Nucleus accumbens (tissue), 56 donors: ENCODE measurements at regions not wholly inside any gene's neighbourhood (a gene's known extent, or its start where the extent isn't known, plus 50 kb on each side); places are given as distances from the start of the nearest gene placed in this dataset.
"Not testable (repeated sequence)": the region's sequence is repeated elsewhere in the genome, so short reads cannot be mapped to it uniquely, and the experiment has no call there.

Source experiments
- DNase-seq, 56 donors: peaks; one replicate each; lab custom pipeline; 2025; lab: John Stamatoyannopoulos, UW

DNA sequence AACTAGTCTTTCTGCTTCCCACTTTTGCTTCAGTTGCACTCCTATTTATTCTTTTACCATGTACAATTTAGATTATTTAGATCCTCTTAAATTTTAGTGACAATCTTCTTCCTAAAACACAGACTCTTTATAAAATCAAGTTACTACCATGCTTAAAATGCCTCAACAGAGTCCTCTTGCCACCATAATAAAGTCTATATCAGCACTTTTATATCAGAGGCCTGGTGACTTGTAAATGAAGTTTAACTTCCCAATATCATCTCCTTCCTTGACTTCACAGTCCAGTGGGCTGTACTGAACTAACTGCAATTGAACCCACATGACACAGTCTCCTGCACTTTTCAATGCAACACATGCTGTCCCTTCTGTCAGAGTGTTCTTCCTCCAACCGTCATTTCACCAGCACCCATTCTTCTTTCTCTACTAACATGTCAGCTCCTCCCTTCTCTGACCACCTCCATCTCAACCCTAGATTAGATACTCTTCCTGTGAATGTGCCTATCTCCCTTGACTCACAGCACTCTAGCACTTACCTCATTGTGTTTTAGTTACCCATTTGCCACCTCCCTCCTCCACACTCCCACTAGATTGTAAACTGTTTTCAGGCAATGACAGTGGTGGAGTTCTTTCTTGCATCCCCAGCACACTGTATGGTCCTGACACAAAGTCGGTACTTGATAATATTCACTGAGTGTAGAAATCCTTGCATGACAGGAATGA is 414.9 kb downstream of the SATB2 start:
- no peak for DNase-seq

DNA sequence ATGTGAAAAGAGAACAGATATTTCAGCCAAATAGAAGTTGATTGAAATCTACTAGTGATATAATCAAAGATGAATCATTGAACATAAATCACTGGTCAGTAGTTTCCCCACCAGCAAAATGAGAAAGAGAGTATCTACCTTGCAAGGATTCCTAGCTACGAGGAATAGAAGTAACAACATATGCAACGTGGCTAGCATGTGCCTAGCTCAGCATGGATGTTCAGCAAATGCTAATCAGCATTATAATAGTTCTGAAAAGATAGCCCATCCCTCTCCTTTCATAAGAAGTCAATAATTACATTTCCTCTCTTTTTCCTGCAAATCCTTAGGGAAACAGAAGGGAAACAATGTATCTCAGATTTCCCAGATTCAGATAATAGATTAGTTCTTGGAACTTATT is 417.2 kb downstream of the SATB2 start:
- no peak for DNase-seq

DNA sequence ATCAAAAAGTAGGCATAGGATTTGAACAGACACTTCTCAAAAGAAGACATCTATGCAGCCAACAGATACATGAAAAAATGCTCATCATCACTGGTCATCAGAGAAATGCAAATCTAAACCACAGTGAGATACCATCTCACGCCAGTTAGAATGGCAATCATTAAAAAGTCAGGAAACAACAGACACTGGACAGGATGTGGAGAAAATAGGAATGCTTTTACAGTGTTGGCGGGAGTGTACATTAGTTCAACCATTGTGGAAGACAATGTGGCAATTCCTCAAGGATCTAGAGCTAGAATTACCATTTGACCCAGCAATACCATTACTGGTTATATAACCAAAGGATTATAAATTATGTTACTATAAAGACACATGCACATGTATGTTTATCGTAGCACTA is 424.0 kb downstream of the SATB2 start:
- not testable (repeated sequence) for DNase-seq

DNA sequence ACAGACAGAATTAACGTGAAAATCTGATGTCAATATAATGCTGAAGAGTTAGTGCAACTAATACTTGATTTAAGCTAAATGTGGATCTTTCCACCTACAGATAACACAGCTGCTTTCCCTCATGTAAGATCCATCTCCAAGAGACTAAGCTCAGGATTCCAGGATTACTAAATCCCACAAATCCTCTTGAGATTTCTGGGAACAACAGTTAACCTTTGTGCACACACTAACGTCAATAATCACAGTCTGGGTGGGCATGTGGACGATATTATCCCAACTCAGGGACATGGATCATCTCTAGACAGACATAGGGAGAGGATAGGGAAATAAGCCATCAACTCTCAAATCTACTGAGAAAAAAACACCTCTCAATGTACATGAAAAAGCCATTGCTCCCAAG is 432.6 kb downstream of the SATB2 start:
- no peak for DNase-seq

DNA sequence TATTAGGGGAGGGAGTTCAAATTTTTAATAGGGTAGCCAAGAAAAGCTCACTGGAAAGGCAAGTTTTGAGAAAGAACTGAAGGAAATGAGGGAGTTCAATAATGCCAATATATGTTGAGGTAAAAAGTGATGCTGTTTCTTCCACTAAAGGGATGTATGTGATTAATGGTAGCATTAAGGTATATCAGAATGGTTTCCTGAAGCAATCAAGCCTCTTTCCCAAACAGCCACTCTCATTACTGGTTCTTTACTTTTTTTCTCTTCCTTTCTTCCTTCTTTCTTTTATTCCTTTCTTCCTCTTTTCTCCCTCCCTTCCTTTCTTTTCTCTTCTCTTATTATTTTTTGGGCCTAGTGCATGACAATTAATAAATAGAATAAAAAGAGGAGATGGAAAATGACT is 433.5 kb downstream of the SATB2 start:
- DNase-seq, result no peak

DNA sequence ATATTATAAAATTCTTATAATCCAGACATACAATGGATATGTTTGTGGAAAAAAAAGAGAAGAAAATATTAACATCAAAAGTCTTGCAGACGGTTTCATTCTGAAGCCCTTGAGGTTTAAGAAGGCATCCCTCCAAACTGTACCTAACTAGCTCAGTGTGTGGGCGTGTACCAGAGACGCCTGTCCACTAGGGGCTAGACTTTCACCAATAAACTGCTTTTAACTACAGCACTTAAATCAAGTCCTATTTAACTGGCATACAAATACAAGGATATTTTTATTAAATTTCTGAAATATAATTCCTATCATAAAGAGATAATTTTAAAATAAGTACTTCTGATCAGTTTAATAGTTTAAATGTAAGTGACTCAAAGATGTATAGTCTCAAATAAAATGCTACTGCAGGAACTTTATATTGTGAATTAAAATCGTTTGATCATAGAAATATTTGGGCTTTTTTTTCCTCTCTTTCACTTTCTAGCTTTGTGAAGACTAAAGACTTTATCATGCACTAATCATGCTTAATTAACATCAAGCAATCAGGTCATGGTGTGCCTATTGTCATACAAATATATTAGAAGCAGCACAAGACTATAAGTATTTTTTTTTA is 437.7 kb downstream of the SATB2 start:
- peak in 5 of 56 donors; percentile 2 to 15 (median 2) for DNase-seq

DNA sequence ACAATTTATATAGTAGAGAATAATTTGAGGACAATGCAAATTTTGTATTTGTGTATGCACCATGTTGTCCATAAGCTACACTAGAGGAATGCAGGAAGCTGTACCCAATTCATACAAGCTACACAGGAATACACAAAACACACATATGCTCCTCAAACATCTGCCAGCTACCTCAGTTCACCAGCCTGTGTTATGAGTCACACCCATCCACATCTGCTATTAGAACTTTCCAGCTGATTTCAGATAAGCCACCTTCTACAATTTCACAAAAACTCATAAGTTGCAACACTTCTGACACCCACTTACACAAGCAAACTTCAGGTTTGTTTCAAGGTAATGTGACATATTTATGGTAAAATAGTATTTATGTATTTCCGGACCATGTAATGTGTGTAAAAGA is 438.9 kb downstream of the SATB2 start:
- no peak for DNase-seq

DNA sequence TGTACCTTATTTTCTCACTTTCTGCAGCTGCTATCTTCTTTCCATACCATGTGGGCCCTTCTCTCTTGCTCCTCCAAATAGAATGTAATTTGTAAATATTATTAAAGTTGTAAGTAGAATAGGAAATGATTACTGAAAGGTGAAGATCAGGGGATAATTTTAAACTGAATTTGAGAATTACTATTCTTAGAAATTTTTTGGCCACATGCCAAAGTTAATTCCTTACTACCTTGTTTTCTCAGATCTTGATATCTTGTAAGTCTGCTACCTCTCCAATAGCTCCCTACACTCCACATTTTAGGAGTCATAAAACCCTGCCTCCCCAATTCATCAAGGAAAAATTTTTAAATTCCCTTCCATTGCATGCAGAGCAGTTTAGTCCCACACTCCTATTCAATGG is 442.7 kb downstream of the SATB2 start:
- no peak for DNase-seq

DNA sequence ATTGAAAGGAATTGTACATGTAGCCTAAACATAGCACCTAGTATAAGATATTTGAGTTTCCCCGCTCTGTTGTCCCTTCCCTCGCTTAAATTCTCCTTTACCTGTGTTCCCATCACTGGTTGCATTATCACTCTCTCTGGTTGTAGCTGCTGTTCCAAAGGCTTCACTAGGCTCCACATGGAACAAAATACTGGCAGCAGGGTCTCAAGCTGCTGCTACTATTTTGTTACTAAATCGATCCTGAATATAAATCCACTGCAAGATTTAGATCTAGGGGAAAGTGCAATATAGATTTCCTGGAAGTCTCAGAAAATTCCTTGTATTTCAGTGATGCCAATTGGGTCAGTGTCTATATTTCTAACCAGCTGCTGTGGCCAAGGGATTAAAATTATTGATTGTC is 443.5 kb downstream of the SATB2 start:
- no peak for DNase-seq

DNA sequence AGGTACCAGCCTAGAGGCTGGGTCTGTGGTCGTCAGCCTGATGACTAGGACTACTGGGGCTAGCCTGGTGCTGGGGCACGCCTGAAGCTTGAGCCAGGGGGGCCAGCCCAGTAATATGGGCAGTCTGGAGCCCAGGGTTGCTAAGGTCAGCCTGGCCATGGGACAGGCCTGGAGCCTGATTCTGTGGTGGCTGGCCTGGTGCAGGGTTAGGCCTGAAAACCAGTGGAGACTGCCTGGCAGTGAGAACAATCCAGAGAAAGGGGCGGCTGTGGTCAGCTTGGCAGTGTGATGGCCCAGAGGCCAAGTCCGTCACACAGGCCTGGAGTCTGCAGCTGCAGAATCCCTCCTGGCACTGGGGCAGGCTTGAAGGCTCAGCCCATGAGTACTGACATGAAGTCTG is 445.8 kb downstream of the SATB2 start:
- DNase-seq, result no peak

DNA sequence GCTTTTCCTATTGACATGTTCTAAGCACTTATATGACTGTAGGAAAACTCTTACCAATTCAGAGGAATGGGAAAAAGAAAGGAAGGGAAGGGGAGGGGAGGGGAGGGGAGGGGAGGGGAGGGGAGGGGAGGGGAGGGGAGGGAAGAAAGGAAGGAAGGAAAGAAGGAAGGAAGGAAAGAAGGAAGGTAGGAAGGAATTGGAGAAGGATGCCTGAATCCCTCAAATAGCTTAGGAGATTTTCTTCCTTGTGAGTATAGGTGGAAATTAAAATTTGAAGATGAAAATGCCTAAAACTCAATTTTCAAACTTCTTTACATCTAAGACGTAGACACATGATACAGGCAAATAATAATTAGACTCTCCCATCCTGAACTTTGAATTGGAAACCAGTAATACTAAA is 463.1 kb downstream of the SATB2 start:
- no peak for DNase-seq

DNA sequence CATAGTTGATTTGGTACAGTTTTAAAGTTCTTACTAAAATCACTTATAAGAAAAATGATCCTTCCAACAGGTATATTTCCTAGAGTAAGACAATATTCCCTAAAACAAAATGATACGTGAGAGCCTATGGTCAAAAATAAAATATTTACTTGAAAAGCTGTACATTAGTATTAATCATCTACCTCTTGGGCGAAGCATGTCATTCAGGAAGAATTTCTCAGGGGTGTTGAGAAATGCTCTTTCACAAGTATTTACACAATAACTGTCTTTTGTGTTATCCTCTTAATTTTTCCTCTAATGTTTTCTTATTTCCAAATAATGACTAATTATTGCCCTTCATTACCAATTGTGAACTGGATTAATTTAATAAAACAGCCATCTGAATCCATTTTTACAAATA is 466.3 kb downstream of the SATB2 start:
- no peak for DNase-seq

DNA sequence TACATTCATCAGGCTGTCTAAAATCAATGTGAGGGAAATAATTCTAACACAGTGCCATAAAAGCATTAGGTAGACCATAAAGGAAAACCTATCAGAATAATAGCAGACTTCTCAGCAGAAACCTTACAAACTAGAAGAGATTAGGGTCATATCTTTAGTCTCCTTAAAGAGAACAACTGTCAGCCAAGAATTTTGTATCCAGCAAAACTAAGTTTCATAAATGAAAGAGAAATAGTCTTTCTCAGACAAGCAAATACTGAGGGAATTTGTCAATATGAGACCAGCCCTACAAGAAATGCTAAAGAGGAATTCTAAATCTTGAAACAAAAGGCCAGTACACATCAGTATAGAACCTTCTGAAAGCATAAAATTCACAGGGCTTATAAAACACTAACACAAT is 482.0 kb downstream of the SATB2 start:
- no peak for DNase-seq

DNA sequence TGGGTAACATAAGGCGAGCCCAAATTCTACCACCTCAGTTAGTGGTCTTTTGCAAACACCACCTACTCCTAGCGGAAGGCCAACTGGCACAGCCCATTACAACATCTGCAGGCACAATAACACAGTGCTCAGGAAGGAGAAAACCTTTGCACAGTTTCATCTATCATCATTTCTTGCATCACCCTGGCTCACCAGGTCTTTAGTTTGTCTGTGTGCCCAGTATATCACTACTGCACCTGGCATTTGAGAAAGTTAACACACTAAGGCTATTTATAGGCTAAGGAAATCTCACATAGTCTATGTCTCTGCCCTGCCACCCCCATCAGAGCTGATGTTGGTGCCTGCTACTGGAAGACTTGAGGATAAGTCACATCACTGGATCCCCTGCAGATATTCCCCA is 484.0 kb downstream of the SATB2 start:
- DNase-seq, result no peak

DNA sequence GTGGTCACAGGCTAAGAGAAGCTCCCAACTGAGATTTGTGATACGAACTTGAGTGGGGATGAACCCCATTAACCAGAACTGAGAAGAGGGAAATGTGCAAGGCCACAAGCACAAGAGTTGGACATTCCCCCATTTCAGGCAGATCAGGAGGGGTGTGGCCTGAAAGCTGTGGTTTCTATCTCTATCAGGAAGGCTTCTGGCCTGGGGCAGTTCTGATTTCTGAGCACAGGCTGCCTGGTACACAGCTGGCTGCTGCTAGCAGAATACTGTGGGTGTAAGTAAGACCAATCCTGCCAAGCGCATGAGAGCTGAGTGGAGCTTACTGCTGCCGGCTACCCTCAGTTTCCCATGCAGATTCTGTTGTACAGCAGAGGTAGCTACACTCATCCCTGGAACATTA is 484.6 kb downstream of the SATB2 start:
- no peak for DNase-seq

DNA sequence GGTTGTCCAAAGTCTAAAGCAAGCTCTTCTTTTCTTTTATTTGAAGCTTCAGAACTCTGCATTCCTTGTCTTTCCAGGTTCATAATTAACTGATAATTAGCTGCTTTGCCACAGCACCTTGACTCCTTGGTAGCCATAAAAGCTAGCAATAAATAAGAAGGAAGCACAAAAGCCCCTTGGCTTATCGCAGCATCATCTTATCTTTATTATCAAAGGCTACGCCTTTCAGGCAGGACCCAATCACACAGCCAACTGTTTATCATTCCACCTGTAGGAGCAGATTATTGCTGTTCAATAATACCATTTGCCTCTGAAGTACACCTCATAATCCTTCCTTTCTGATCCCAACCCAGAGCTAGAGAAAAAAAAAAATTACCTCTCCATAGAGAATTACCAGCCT is 489.2 kb downstream of the SATB2 start:
- no peak for DNase-seq

DNA sequence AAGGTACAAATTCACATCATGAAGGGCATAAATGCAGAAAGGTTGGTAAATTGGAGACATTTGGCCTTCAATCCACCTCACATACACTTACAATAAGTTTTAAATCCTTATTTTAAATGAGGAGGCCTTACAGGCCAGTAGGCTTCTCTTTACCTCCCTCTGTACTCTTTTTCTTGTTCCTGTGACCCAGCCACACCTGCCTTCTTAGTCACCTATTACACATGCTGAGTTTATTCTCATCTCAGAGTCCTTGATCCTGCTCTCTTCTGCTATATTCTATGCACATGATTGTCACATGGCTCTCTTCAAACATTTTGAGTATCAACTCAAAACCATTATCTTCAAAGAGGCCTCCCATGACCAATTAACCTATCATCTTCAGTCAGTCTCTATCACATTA is 491.5 kb downstream of the SATB2 start:
- DNase-seq, result no peak

DNA sequence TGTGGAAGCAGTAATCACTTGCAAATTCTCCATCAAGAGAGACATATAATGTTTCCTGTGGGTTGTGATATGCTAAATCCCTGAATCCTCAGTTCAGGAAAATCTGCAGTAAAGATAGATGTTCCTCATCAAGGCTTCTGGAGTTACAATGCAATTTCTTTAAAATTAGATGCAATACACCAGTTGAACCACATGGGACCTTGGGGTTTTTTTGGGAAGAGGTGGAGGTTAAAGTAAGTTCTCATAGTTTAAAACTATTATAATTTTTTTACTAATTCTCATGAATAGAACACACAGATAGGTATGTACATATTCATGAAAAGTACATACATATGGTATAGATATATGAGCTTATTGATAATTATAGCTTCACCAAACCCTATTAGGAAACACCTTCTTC is 496.2 kb downstream of the SATB2 start:
- no peak for DNase-seq

DNA sequence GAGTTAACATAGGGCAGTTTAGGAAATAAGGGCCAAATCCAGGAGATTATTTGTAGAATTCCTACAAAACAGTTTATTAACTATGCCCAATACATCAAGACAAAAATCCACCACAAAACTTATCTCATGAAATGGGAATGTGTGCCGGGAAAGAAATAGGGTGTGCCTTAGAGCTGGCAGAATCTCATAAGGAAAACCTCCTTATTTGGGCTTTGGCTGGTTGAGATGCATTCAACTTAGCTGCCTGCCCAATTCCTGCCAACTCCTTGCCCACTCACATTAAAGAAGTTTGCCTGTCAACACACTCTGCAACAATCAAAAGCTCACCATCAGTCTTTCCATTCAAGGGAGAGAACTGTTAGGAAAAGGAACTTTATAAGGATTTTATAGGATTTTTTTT is 500.6 kb downstream of the SATB2 start:
- no peak for DNase-seq

DNA sequence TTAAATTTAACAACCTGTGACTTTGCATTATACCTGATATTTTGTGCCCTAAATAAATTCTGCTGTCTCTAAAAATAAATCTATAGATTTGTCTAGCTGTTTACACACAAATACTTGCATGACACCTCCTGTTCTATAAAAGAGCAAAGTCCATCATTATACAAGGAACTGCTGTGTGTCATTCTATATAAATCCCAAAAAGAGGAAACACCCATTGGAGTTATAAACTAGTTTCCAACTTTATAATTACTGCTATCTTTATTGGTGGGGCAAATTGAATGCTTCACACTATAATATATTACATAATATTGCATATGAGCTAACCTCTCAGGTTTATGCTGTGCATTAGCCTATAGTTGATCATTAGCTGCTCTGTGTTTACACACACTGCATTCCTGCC is 504.4 kb downstream of the SATB2 start:
- no peak for DNase-seq

DNA sequence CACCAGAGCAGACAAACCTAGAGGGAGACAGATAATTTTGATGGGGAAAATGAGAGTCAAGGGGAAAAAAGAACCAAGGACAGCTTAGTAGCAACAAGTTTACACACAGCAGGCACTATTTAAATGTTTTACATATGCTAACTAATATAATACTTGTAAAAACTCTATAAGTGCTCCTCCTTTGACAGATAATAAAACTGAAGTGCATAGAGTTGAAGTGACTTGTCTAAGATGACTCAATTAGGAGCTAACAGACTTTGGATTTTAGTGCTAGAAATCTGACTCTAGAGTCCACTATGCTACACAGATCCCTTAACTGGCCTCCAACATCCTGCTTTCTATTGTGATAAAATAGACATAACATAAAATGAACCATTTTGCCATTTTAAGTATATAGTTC is 506.9 kb downstream of the SATB2 start:
- no peak for DNase-seq

DNA sequence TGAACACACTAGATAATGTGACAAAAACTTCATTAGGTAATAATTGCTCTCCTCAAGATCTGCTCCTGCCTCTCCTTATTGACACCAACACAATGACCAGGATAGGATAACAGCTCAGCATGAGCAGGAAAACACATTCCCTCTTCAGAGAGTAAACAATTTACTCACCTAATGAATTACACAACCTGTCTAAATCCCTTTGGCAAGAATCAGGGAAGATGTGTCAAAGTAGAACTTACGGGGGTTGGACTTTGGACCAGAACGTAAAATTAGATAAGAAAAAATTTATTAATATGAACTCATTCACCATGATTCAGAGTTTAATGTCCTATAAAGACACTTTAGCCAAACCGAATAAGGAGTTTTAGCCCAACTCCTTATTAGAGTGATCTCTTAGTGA is 512.2 kb downstream of the SATB2 start:
- DNase-seq, result no peak

DNA sequence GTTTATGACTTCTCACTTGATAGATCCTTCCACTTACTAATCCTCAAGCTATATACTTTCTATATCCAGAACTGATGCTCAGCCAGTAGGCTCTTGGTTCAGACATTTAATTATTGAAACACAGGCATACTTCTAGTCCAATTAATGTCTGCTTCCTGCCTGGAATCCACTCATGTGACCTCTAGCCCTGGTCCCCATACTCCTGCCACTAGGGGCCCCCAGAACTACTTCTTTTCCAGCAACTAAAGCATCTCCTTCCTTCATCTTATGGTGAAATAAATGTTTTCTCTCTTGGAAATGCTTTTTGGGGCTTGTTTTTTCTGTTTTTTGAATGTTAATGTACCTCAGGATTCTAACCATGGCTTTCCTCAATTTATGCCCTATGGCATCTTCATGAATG is 527.6 kb downstream of the SATB2 start:
- no peak for DNase-seq
